ENCODE measurements at regions not wholly inside any gene's neighbourhood (a gene's known extent, or its start where the extent isn't known, plus 50 kb on each side); places are given as distances from the start of the nearest gene placed in this dataset.

DNA sequence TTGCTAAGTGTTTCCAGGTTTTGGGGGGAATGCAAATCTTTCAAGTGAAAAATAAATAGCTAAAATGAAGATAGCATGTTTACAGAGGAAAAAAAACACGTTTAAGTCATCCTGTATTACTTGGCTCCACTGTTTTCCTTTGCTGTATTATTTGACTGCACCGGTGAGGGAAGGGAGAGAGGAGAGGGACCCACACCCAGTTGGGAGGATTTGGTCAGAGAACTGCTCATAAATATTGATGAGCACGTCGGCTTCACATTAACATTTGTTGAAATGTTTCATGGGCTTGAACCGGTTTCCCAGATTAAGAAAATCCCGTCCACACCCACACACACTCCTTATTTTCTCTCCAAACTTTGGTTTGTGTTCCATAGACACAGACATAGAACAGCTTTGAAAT, 493.8 kb upstream of the MGMT start:
- DNase-seq (ENCODE audit: low spot score), result no peak

GRCh38 chr10:128976856-128977255, 490.2 kb upstream of the MGMT start:
- DNase-seq (ENCODE audit: low spot score), result no peak

- no peak for DNase-seq (ENCODE audit: low spot score)
These were observed 488.8 kb upstream of the MGMT start for GRCh38 chr10:128978211-128978610.

- no peak for DNase-seq (ENCODE audit: low spot score)
These were observed 487.6 kb upstream of the MGMT start for GRCh38 chr10:128979405-128979804.

DNA sequence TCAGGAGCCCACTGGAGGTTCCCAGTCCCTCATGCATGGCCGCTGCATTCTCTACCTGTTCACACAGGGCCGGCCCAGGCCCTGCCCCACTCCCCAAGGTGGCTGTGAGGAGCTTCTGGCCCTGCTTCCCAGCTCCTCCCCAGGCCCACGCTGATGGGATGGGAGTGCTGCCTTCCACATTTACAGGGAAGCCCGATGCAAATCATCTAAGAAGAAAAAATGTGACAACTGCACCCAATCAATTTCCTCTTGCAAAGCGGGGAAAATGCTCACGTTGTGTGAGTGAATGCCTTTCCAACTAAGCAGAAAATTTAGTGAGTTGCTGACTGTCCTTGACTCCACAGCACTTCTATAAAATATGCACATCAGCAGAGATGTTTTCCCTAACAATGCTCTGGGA, 485.8 kb upstream of the MGMT start:
- DNase-seq (ENCODE audit: low spot score), result no peak

- no peak for DNase-seq (ENCODE audit: low spot score)
These were observed 485.0 kb upstream of the MGMT start for GRCh38 chr10:128981881-128982615.

DNA sequence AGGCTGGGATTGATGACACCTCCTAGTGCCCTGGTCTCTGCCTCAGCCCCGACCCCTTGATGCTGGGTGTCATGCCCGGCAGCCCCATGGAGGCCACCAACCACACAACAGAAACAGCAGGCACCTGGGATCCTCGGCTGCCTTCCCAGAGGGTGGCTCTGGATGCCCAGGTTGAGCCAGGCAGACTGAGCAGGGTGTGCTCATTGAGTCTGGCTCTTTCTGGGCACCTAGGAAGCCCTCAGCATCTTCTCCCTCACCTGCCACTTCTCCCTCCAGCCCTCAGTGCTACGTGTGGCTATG, 484.5 kb upstream of the MGMT start:
- no peak for DNase-seq (ENCODE audit: low spot score)

DNA sequence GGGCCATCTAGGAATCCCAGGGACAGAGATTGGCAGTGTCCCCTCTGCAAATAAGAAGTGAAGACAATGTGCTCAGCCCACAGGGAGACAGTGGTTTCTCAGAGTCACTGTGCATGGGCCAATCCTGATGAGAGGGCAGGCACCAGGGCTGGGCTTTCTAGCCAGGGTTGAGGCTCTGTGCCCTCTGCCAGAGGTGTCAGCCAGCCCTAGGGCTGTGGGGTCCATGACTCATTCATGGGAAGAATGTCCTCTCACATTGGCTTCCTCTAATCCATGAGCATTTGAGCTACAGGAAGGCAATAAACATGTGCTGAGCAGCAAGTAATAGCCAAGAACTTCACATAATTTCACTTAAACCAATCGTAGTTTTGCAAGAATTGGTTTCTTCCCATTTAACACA, 482.0 kb upstream of the MGMT start:
- DNase-seq (ENCODE audit: low spot score), result no peak

- DNase-seq (ENCODE audit: low spot score), result no peak
These were observed 476.1 kb upstream of the MGMT start for GRCh38 chr10:128990986-128991385.

DNA sequence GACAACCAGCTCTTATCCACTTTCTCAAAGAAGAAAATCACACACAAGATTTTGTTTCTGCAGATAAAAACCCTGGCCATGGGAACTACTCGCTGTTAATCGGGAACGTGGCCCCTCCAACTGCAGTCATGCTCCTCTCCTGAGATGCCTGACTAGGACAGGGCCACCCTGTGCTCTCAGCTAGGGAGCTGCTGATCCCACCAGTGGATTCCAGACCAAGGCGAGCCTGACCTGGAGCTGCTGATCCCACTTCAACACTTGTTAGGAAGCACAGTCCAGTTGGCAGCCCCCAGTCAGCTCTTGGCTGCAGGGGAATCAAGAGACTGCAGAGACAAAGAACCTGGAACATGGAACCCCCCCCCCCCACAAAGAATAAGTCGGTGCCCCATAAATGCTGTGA, 474.3 kb upstream of the MGMT start:
- no peak for DNase-seq (ENCODE audit: low spot score)

- no peak for DNase-seq (ENCODE audit: low spot score)
These were observed 473.6 kb upstream of the MGMT start for GRCh38 chr10:128993443-128993842.

GRCh38 chr10:128993911-128994538, 473.0 kb upstream of the MGMT start:
- DNase-seq (ENCODE audit: low spot score), result no peak

- DNase-seq (ENCODE audit: low spot score), result no peak
These were observed 472.4 kb upstream of the MGMT start for GRCh38 chr10:128994598-128995143.

GRCh38 chr10:128995676-128996075, 471.4 kb upstream of the MGMT start:
- no peak for DNase-seq (ENCODE audit: low spot score)

GRCh38 chr10:128996092-128996491, 470.9 kb upstream of the MGMT start:
- DNase-seq (ENCODE audit: low spot score), result no peak

GRCh38 chr10:128998101-128998805, 468.8 kb upstream of the MGMT start:
- no peak for DNase-seq (ENCODE audit: low spot score)

- DNase-seq (ENCODE audit: low spot score), result no peak
These were observed 462.6 kb upstream of the MGMT start for GRCh38 chr10:129004398-129004797.

DNA sequence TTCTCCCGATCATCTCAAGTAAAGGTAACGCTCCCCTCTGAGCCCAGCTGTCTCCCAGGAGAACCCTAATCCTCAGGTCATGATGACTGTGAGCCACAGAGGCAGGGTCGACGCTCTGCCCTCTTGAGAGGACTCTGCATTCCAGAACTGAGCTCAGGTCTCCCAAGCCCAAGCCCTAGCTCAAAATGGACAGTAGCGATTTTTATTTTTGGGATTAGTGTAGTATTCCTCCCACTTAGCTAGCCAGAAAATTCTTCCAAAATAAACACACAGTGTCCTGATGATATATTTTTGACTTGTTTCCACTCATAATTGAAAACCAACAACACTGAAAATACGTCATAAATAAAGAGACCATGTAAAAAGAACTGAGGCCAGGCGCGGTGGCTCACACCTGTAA, 462.0 kb upstream of the MGMT start:
- no peak for DNase-seq (ENCODE audit: low spot score)

DNA sequence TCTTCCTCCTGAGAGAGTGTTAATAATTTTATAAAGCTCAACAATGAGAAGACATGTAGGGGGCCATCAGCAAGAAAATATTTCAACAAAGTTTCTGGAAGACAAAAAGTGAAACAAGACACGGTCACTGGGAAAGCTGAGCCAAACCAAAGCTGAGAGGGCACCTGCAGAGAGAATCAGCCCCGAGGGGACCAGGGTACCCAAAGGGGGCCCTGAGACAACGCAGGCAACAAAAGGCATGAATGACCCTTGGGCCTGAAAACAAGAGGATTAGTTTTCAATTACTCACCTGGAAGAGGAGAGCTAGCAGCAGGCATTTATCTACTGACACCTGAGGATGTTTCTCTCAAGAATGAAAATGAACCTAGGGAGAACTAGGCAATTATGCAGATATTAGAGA, 461.2 kb upstream of the MGMT start:
- DNase-seq (ENCODE audit: low spot score), result no peak

DNA sequence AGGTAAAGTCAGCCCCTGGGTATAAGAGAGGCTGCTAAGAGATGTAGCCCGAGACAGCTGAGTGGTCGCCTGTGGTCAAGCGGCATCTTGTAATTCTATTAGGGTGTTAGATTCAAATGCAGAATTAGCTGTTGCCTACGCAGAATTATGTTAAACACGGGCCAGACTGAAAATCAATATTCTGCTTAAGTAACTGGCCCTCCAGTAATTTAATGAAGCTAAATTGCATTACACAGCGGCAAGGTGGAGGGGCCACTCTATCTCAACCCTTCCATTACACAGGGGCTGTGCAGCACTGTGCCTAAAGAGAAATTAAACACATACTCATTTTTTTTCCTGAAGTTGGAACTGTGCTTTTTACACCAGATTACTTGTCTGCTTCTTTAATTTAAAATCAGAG, 448.5 kb upstream of the MGMT start:
- no peak for DNase-seq (ENCODE audit: low spot score)

- no peak for DNase-seq (ENCODE audit: low spot score)
These were observed 446.2 kb upstream of the MGMT start for GRCh38 chr10:129020651-129021330.

DNA sequence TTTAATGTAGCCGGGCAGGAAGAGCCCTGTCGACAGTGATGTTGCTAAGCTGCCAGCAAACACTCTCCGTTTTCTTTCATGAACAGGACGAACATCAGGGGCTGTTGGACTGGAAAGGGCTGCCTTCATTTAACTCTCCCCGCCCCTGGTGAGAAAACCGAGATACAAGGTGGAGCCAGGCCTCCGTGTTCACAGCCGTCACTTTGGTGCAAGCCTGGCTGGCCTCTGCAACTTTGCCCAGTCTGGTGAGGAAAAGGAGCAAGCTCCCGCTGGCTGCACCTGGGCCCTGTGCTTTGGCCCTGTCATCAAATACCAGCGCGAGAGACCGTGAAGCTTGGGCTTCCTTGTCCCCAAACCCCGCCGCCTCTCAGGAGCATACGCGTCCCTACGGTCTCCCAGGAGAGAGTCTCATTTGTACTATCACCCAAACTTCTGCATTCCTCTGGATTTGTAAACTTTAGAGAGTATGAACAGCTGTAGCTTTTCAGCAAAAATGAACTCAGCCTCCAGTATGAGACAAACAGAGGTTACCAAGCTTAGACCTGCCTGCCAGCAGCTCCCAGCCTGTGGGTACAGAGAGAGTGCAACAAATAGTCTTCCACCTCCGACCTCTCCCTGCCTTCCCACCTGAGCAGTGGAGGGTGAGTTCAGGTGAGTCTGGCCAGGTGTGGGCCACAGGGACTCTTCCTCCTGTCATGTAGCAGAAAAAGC, 445.3 kb upstream of the MGMT start:
- DNase-seq (ENCODE audit: low spot score), result no peak

All from AG20443 (cell line).